ENCODE measurements at regions not wholly inside any gene's neighbourhood (a gene's known extent, or its start where the extent isn't known, plus 50 kb on each side); places are given as distances from the start of the nearest gene placed in this dataset.

DNA sequence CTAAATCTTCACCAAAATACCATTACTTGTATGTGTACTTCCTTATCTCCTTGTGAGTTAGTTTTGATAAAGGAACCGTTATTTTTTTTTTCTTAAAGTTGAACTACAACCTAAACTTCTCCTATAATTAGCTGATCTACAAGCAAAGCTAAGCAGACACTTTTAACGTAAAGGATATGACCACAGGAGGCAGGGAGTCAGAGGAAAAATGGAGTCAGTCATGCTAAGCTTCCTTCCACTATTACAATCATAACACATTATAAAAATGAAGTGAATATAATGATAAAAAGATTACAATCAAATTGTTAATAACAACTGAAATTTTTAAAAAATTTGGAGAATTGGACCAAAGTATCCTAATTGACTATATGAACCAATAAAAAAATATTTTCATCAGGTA lies 892.6 kb downstream of the KCNT2 start (continued):
- TF ChIP-seq, protein P1, sequence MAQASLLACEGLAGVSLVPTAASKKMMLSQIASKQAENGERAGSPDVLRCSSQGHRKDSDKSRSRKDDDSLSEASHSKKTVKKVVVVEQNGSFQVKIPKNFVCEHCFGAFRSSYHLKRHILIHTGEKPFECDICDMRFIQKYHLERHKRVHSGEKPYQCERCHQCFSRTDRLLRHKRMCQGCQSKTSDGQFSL (CRISPR knock-in tag; IDR thresholded peaks at IDR 0.05), result no peak
- TF ChIP-seq, protein P1 (tag; IDR thresholded peaks at IDR 0.05), result peak in 1 of 2 experiments; percentile 64; a peak in 1 of 4 replicates
- 0 out of 2 replicates have a peak, but pooled peaks have one; percentile 62 for TF ChIP-seq ZNF140 (CRISPR knock-in tag; IDR thresholded peaks at IDR 0.05)
- TF ChIP-seq RNF2 (IDR thresholded peaks at IDR 0.05), result no peak
- TF ChIP-seq NFXL1 (CRISPR knock-in tag; IDR thresholded peaks at IDR 0.05), result 0 out of 2 replicates have a peak, but pooled peaks have one; percentile 38
- no peak for TF ChIP-seq ZNF318 (IDR thresholded peaks at IDR 0.05; ENCODE audit: borderline replicate concordance in 1 of 2, low read depth in 1 of 2)
- peak; percentile 40; the same call in 1 of the 2 replicates for TF ChIP-seq ZBTB17 (CRISPR knock-in tag; IDR thresholded peaks at IDR 0.05)
- no peak for TF ChIP-seq ZNF134 (CRISPR knock-in tag; conservative IDR thresholded peaks at IDR 0.05)
- TF ChIP-seq ZNF23 (CRISPR knock-in tag; IDR thresholded peaks at IDR 0.05), result peak; percentile 89

Measured in K562 (cell line).